Kidney (tissue), 13 donors: ENCODE measurements at regions not wholly inside any gene's neighbourhood (a gene's known extent, or its start where the extent isn't known, plus 50 kb on each side); places are given as distances from the start of the nearest gene placed in this dataset.

Experiments used
- DNase-seq, 5 donors: peaks; one replicate each; pipeline ENCODE4 v3.0.0-alpha.2; 2013 to 2020
- FAIRE-seq: peaks from 2 replicates; lab custom pipeline; 2012; peaks lifted over from hg19 to GRCh38; lab: Jason Lieb, UNC
- H3K27ac ChIP-seq, 2 donors: one replicate each; pipeline ENCODE4 v1.7.0; 2013; ENCODE audit warnings: low read depth in 2 of 2, low read length in 2 of 2, inconsistent platforms in 1 of 2
- H3K27me3 ChIP-seq: one replicate; pipeline ENCODE4 v1.7.1; 2013; ENCODE audit warnings: low read length, inconsistent platforms; ENCODE audit not compliant: control insufficient read depth, insufficient read depth
- H3K36me3 ChIP-seq, 3 donors: one replicate each; pipeline versions ENCODE4 v1.7.0 to v1.7.1; 2013; ENCODE audit warnings: low read length in 3 of 3, control low read depth in 1 of 3, inconsistent platforms in 1 of 3; ENCODE audit not compliant: insufficient read depth in 3 of 3, control insufficient read depth in 2 of 3
- H3K4me1 ChIP-seq, 3 donors: one replicate each; pipeline versions ENCODE4 v1.7.0 to v1.7.1; 2013; ENCODE audit warnings: low read length in 3 of 3, inconsistent platforms in 1 of 3, low read depth in 1 of 3; ENCODE audit not compliant: control insufficient read depth in 2 of 3, insufficient read depth in 2 of 3
- H3K4me3 ChIP-seq, 3 donors: one replicate each; pipeline versions ENCODE4 v1.7.0 to v1.8.1; 2013; ENCODE audit warnings: low read length in 3 of 3, control low read depth in 1 of 3, inconsistent platforms in 1 of 3
- H3K9ac ChIP-seq, 3 donors: one replicate each; pipeline versions ENCODE4 v1.7.0 to v1.7.1; 2013; ENCODE audit warnings: low read length in 3 of 3, control low read depth in 1 of 3, inconsistent platforms in 1 of 3
- H3K9me3 ChIP-seq, 3 donors: one replicate each; pipeline versions ENCODE4 v1.7.0 to v1.7.1; 2013; ENCODE audit warnings: low read length in 3 of 3, control low read depth in 1 of 3, inconsistent platforms in 1 of 3; ENCODE audit not compliant: control insufficient read depth in 2 of 3, insufficient read depth in 1 of 3
- CTCF ChIP-seq: IDR thresholded peaks from 3 replicates; pipeline ENCODE4 v1.5.1; 2012; ENCODE audit warnings: mild to moderate bottlenecking, moderate library complexity, borderline replicate concordance; ENCODE audit not compliant: insufficient read depth; ENCODE audit errors: extremely low read depth
- intact Hi-C: fragments of 100-400 bp; cut with DNase I; formaldehyde crosslinking; loops from one replicate; pipeline ENCODE4 v1.11.1; 2022
- donor health status: control.
- donor health status: control.
- donor health status: control.
- donor health status: control.
- donor health status: control.
- donor health status: DM: yes; HTN: yes; CAD: no.
- donor health status: Normal renal cell carcinoma (clear cell type).

- H3K9me3 ChIP-seq = peaks cover 0 to 3% (median 2%) of the 10 kb centered on the region in 3 donors
- no peak overlapping the region for H3K27ac ChIP-seq
- no peaks in the 10 kb centered on the region for H3K36me3 ChIP-seq
- no peaks in the 10 kb centered on the region for H3K27me3 ChIP-seq
- no peak overlapping the region for H3K4me3 ChIP-seq
- DNase-seq (no peak), FAIRE-seq (no peak)
- no peak overlapping the region for H3K9ac ChIP-seq
- intact Hi-C loops = no loop called here
- no peaks in the 10 kb centered on the region for H3K4me1 ChIP-seq
- no peak for TF ChIP-seq CTCF
Measured at GRCh38 chr14:86310611-86311010, 780.7 kb downstream of the FLRT2 start.

- no peaks in the 10 kb centered on the region for H3K4me1 ChIP-seq
- H3K36me3 ChIP-seq = no peaks in the 10 kb centered on the region
- H3K27me3 ChIP-seq = no peaks in the 10 kb centered on the region
- intact Hi-C loops = no loop called here
- FAIRE-seq = no peak
- DNase-seq = no peak
- no peak overlapping the region for H3K27ac ChIP-seq
- peaks cover 0 to 3% (median 2%) of the 10 kb centered on the region in 3 donors for H3K9me3 ChIP-seq
- no peak for TF ChIP-seq CTCF
- H3K4me3 ChIP-seq = no peak overlapping the region
- no peak overlapping the region for H3K9ac ChIP-seq
Measured at GRCh38 chr14:86310148-86310547, 780.2 kb downstream of the FLRT2 start.

DNA sequence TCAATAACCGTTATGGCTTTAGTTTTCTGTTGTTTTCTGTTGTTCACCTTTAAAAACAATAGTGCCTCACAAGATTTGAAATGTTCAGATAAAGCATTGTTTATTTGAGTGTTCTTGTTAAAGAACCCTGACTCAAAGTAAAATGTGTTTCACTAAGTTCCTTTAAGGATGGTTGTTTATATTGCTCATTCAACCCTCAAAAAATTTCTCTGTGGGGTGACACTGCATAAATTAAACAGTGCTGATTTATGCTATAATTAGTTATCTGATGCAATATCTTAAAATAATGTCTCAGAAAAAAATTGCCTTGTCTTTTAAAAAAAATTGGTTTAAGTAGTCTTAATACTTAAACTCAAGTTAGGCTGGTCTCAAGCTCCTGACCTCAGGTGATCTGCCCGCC lies 775.1 kb downstream of the FLRT2 start:
- intact Hi-C loops = no loop called here
- DNase-seq (no peak), FAIRE-seq (no peak)
- no peak for TF ChIP-seq CTCF
- no peaks in the 10 kb centered on the region for H3K27me3 ChIP-seq
- no peaks in the 10 kb centered on the region for H3K4me1 ChIP-seq
- no peak overlapping the region for H3K27ac ChIP-seq
- H3K9me3 ChIP-seq = peaks cover 0 to 3% (median under 1%) of the 10 kb centered on the region in 3 donors
- no peak overlapping the region for H3K9ac ChIP-seq
- no peaks in the 10 kb centered on the region for H3K36me3 ChIP-seq
- H3K4me3 ChIP-seq = no peak overlapping the region

GRCh38 chr14:86299994-86300393 lies 770.0 kb downstream of the FLRT2 start:
- no peak overlapping the region for H3K9ac ChIP-seq
- TF ChIP-seq CTCF = no peak
- no peak overlapping the region for H3K27ac ChIP-seq
- FAIRE-seq (no peak), DNase-seq (peak in 2 of 5 donors; percentile 22 to 36)
- no peaks in the 10 kb centered on the region for H3K9me3 ChIP-seq
- intact Hi-C loops = no loop called here
- no peaks in the 10 kb centered on the region for H3K36me3 ChIP-seq
- no peak overlapping the region for H3K4me3 ChIP-seq
- no peaks in the 10 kb centered on the region for H3K27me3 ChIP-seq
- H3K4me1 ChIP-seq = no peaks in the 10 kb centered on the region
